Loucy (cell line): ENCODE measurements at regions not wholly inside any gene's neighbourhood (a gene's known extent, or its start where the extent isn't known, plus 50 kb on each side); places are given as distances from the start of the nearest gene placed in this dataset.

Experiments
- EZH2phosphoT487 ChIP-seq: fragments of 200-600 bp; IDR thresholded peaks from 2 replicates; pipeline ENCODE4 v1.6.1; 2018; ENCODE audit warnings: antibody characterized with exemption, mild to moderate bottlenecking, moderate library complexity, borderline replicate concordance
- TF ChIP-seq, protein P1 (sequence below): fragments of 200-600 bp; sonication (generic); conservative IDR thresholded peaks from 2 replicates; pipeline ENCODE4 v1.5.1; 2014; ENCODE audit warnings: mild to moderate bottlenecking, antibody characterized with exemption, low read length

- TF ChIP-seq, protein P1, sequence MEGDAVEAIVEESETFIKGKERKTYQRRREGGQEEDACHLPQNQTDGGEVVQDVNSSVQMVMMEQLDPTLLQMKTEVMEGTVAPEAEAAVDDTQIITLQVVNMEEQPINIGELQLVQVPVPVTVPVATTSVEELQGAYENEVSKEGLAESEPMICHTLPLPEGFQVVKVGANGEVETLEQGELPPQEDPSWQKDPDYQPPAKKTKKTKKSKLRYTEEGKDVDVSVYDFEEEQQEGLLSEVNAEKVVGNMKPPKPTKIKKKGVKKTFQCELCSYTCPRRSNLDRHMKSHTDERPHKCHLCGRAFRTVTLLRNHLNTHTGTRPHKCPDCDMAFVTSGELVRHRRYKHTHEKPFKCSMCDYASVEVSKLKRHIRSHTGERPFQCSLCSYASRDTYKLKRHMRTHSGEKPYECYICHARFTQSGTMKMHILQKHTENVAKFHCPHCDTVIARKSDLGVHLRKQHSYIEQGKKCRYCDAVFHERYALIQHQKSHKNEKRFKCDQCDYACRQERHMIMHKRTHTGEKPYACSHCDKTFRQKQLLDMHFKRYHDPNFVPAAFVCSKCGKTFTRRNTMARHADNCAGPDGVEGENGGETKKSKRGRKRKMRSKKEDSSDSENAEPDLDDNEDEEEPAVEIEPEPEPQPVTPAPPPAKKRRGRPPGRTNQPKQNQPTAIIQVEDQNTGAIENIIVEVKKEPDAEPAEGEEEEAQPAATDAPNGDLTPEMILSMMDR: no peak
- no peak for TF ChIP-seq EZH2phosphoT487
These were observed 76.8 kb upstream of the HDAC4 start for GRCh38 chr2:239477591-239477990.
